HS-27A (cell line): ENCODE measurements at regions not wholly inside any gene's neighbourhood (a gene's known extent, or its start where the extent isn't known, plus 50 kb on each side); places are given as distances from the start of the nearest gene placed in this dataset.
A peak's percentile ranks its signal among the peaks of the same experiment; 100 is the strongest.
"Not testable (repeated sequence)": the region's sequence is repeated elsewhere in the genome, so short reads cannot be mapped to it uniquely, and the experiment has no call there.

Experiments
- DNase-seq: peaks from one replicate; pipeline ENCODE4 v3.0.0-alpha.2; 2012; ENCODE audit warnings: low read depth, missing footprints

- DNase-seq, result no peak
These were observed 63.0 kb downstream of the HOXA1 start for GRCh38 chr7:27032839-27033238.

GRCh38 chr7:27031289-27032172, 64.3 kb downstream of the HOXA1 start:
- DNase-seq, result peak; percentile 4

- no peak for DNase-seq
These were observed 65.3 kb downstream of the HOXA1 start for GRCh38 chr7:27030393-27031050.

- no peak for DNase-seq
These were observed 70.5 kb downstream of the HOXA1 start for GRCh38 chr7:27025270-27025669.

- no peak for DNase-seq
These were observed 85.7 kb downstream of the HOXA1 start for GRCh38 chr7:27010068-27010467.

GRCh38 chr7:27000496-27000895, 95.3 kb downstream of the HOXA1 start:
- no peak for DNase-seq

- DNase-seq, result not testable (repeated sequence)
These were observed 97.5 kb downstream of the HOXA1 start for GRCh38 chr7:26998284-26998683.

GRCh38 chr7:26995666-26996065, 100.1 kb downstream of the HOXA1 start:
- DNase-seq, result no peak

- no peak for DNase-seq
These were observed 101.7 kb downstream of the HOXA1 start for GRCh38 chr7:26993816-26994810.

GRCh38 chr7:26992670-26993069, 103.1 kb downstream of the HOXA1 start:
- no peak for DNase-seq

GRCh38 chr7:26991796-26992195, 104.0 kb downstream of the HOXA1 start:
- DNase-seq, result no peak

GRCh38 chr7:26989897-26990670, 105.7 kb downstream of the HOXA1 start:
- no peak for DNase-seq

GRCh38 chr7:26988836-26989374, 106.9 kb downstream of the HOXA1 start:
- DNase-seq, result no peak

GRCh38 chr7:26987338-26987737, 108.5 kb downstream of the HOXA1 start:
- no peak for DNase-seq

- DNase-seq, result no peak
These were observed 113.8 kb upstream of the SKAP2 start for GRCh38 chr7:26978146-26978545.

GRCh38 chr7:26976840-26977239, 112.5 kb upstream of the SKAP2 start:
- no peak for DNase-seq

- DNase-seq, result not testable (repeated sequence)
These were observed 107.5 kb upstream of the SKAP2 start for GRCh38 chr7:26971924-26972323.

GRCh38 chr7:26965724-26966123, 101.3 kb upstream of the SKAP2 start:
- DNase-seq, result no peak

GRCh38 chr7:26964156-26964808, 99.9 kb upstream of the SKAP2 start:
- no peak for DNase-seq

- DNase-seq, result no peak
These were observed 94.9 kb upstream of the SKAP2 start for GRCh38 chr7:26959290-26959689.

- DNase-seq, result peak; percentile 20
These were observed 94.4 kb upstream of the SKAP2 start for GRCh38 chr7:26958834-26959233.
